Tibial nerve (tissue), 4 donors: ENCODE measurements at regions not wholly inside any gene's neighbourhood (a gene's known extent, or its start where the extent isn't known, plus 50 kb on each side); places are given as distances from the start of the nearest gene placed in this dataset.

Source experiments
- CTCF ChIP-seq, 5 experiments: fragments of 200-600 bp in 3 of 5; fragments of 450-650 bp in 2 of 5; sonication (generic) in 3 of 5; IDR thresholded peaks; one replicate each; pipeline ENCODE4 v1.5.1; 2016 to 2019; ENCODE audit warnings: antibody characterized with exemption in 5 of 5, mild to moderate bottlenecking in 3 of 5, moderate library complexity in 2 of 5
- EP300 ChIP-seq, 2 donors: sonication (generic); formaldehyde crosslinking; IDR thresholded peaks; one replicate each; pipeline ENCODE4 v1.6.1; 2017; ENCODE audit warnings: antibody characterized with exemption in 2 of 2, mild to moderate bottlenecking in 1 of 2

DNA sequence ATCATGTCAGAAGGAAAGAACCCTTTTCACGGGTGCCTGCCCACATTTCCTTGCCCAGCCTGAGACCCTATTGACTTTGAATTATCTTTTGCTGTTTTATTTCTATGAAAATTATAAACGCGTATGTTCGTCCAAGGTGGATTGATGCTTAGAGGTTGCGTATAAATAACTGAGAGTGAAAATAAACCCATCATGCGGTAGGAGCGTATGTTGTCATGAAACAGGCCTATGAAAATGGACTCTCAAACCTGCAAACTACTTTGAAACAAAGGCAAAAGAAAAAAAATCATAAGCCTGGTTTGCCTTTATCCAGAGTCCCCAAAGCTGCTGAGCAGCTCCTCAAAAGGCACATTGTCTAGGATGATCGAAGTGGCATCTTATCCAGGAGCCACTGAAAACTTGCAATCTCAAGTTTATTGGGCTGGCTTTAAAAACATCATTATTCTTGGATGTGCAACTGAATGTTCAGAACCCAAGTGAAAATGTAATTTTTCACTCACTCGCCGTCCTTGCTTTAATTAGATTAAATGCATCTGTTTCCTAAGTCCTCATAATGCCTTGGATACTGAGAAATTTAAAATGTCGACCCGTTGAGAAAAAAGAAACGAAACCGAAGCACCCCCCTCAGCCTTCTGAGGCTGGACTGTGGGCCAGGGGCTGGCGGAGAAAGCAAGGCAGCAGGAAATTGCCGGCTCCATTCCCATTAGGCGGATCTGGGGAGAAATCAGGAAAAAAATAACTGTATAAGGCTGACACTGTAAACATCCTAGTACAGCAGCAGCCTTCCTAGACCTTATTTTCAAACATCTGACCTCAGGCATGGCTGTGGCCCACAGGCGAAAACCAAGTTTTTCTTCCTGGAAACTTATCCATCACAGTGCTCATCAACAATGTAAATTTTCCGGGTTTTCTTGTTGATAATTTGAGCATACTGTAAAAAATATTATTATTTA, 82.9 kb upstream of the PPARA start:
- peak in 1 of 2 donors; percentile 18 for TF ChIP-seq EP300 (IDR thresholded peaks at IDR 0.05)
- TF ChIP-seq CTCF (IDR thresholded peaks at IDR 0.05): no peak
